ENCODE measurements at regions not wholly inside any gene's neighbourhood (a gene's known extent, or its start where the extent isn't known, plus 50 kb on each side); places are given as distances from the start of the nearest gene placed in this dataset.
"Not testable (repeated sequence)": the region's sequence is repeated elsewhere in the genome, so short reads cannot be mapped to it uniquely, and the experiment has no call there.

- H3K27ac ChIP-seq (ENCODE audit: low read depth, low read length), result no peak overlapping the region
- H3K36me3 ChIP-seq (ENCODE audit: control insufficient read depth, insufficient read depth, low read length), result no peaks in the 10 kb centered on the region
- H3K4me1 ChIP-seq (ENCODE audit: control insufficient read depth, insufficient read depth, low read length), result no peaks in the 10 kb centered on the region
- H3K9ac ChIP-seq (ENCODE audit: low read length), result no peak overlapping the region
- no peak overlapping the region for H3K4me3 ChIP-seq (ENCODE audit: low read length)
- H3K27me3 ChIP-seq (ENCODE audit: control insufficient read depth, insufficient read depth, low read length), result no peaks in the 10 kb centered on the region
These were observed 200.2 kb upstream of the UGT8 start for GRCh38 chr4:114398410-114398809.

- no peaks in the 10 kb centered on the region for H3K36me3 ChIP-seq (ENCODE audit: control insufficient read depth, insufficient read depth, low read length)
- H3K9ac ChIP-seq (ENCODE audit: low read length), result no peak overlapping the region
- H3K27me3 ChIP-seq (ENCODE audit: control insufficient read depth, insufficient read depth, low read length), result no peaks in the 10 kb centered on the region
- H3K27ac ChIP-seq (ENCODE audit: low read depth, low read length), result no peak overlapping the region
- no peak overlapping the region for H3K4me3 ChIP-seq (ENCODE audit: low read length)
- no peaks in the 10 kb centered on the region for H3K4me1 ChIP-seq (ENCODE audit: control insufficient read depth, insufficient read depth, low read length)
These were observed 199.5 kb upstream of the UGT8 start for GRCh38 chr4:114399105-114399504.

- no peak overlapping the region for H3K9ac ChIP-seq (ENCODE audit: low read length)
- no peak overlapping the region for H3K27ac ChIP-seq (ENCODE audit: low read depth, low read length)
- H3K27me3 ChIP-seq (ENCODE audit: control insufficient read depth, insufficient read depth, low read length), result no peaks in the 10 kb centered on the region
- H3K4me1 ChIP-seq (ENCODE audit: control insufficient read depth, insufficient read depth, low read length), result no peaks in the 10 kb centered on the region
- no peak overlapping the region for H3K4me3 ChIP-seq (ENCODE audit: low read length)
- H3K36me3 ChIP-seq (ENCODE audit: control insufficient read depth, insufficient read depth, low read length), result no peaks in the 10 kb centered on the region
These were observed 198.1 kb upstream of the UGT8 start for GRCh38 chr4:114400531-114400930.

GRCh38 chr4:114401483-114401882, 197.1 kb upstream of the UGT8 start:
- Histone ChIP-seq H3K4me1 (ENCODE audit: control insufficient read depth, insufficient read depth, low read length) (no peaks in the 10 kb centered on the region), H3K36me3 (ENCODE audit: control insufficient read depth, insufficient read depth, low read length) (no peaks in the 10 kb centered on the region)

GRCh38 chr4:114417214-114417613, 181.4 kb upstream of the UGT8 start:
- H3K27me3 ChIP-seq (ENCODE audit: control insufficient read depth, insufficient read depth, low read length), result no peaks in the 10 kb centered on the region
- H3K4me1 ChIP-seq (ENCODE audit: control insufficient read depth, insufficient read depth, low read length), result no peaks in the 10 kb centered on the region
- H3K4me3 ChIP-seq (ENCODE audit: low read length), result no peak overlapping the region
- H3K27ac ChIP-seq (ENCODE audit: low read depth, low read length), result no peak overlapping the region
- H3K36me3 ChIP-seq (ENCODE audit: control insufficient read depth, insufficient read depth, low read length), result no peaks in the 10 kb centered on the region
- H3K9ac ChIP-seq (ENCODE audit: low read length), result no peak overlapping the region

More at GRCh38 chr4:114401483-114401882, 197.1 kb upstream of the UGT8 start:
- no peak overlapping the region for H3K4me3 ChIP-seq (ENCODE audit: low read length)
- H3K27ac ChIP-seq (ENCODE audit: low read depth, low read length), result no peak overlapping the region
- no peaks in the 10 kb centered on the region for H3K27me3 ChIP-seq (ENCODE audit: control insufficient read depth, insufficient read depth, low read length)
- H3K9ac ChIP-seq (ENCODE audit: low read length), result no peak overlapping the region

GRCh38 chr4:114420069-114420468, 178.5 kb upstream of the UGT8 start:
- no peaks in the 10 kb centered on the region for H3K4me1 ChIP-seq (ENCODE audit: control insufficient read depth, insufficient read depth, low read length)
- H3K36me3 ChIP-seq (ENCODE audit: control insufficient read depth, insufficient read depth, low read length), result no peaks in the 10 kb centered on the region
- no peak overlapping the region for H3K4me3 ChIP-seq (ENCODE audit: low read length)
- no peak overlapping the region for H3K27ac ChIP-seq (ENCODE audit: low read depth, low read length)
- no peaks in the 10 kb centered on the region for H3K27me3 ChIP-seq (ENCODE audit: control insufficient read depth, insufficient read depth, low read length)
- H3K9ac ChIP-seq (ENCODE audit: low read length), result no peak overlapping the region

GRCh38 chr4:114423582-114423981, 175.0 kb upstream of the UGT8 start:
- Histone ChIP-seq H3K9ac (ENCODE audit: low read length) (no peak overlapping the region), H3K27me3 (ENCODE audit: control insufficient read depth, insufficient read depth, low read length) (no peaks in the 10 kb centered on the region), H3K36me3 (ENCODE audit: control insufficient read depth, insufficient read depth, low read length) (no peaks in the 10 kb centered on the region), H3K4me1 (ENCODE audit: control insufficient read depth, insufficient read depth, low read length) (no peaks in the 10 kb centered on the region), H3K27ac (ENCODE audit: low read depth, low read length) (no peak overlapping the region), H3K4me3 (ENCODE audit: low read length) (no peak overlapping the region)

- H3K4me3 ChIP-seq (ENCODE audit: low read length), result no peak overlapping the region
- H3K36me3 ChIP-seq (ENCODE audit: control insufficient read depth, insufficient read depth, low read length), result no peaks in the 10 kb centered on the region
- no peak overlapping the region for H3K27ac ChIP-seq (ENCODE audit: low read depth, low read length)
- no peaks in the 10 kb centered on the region for H3K4me1 ChIP-seq (ENCODE audit: control insufficient read depth, insufficient read depth, low read length)
- no peaks in the 10 kb centered on the region for H3K27me3 ChIP-seq (ENCODE audit: control insufficient read depth, insufficient read depth, low read length)
- no peak overlapping the region for H3K9ac ChIP-seq (ENCODE audit: low read length)
These were observed 163.5 kb upstream of the UGT8 start for GRCh38 chr4:114435116-114435515.

GRCh38 chr4:114442856-114443255, 155.8 kb upstream of the UGT8 start:
- H3K4me1 ChIP-seq (ENCODE audit: control insufficient read depth, insufficient read depth, low read length), result no peaks in the 10 kb centered on the region
- H3K36me3 ChIP-seq (ENCODE audit: control insufficient read depth, insufficient read depth, low read length), result no peaks in the 10 kb centered on the region
- H3K27me3 ChIP-seq (ENCODE audit: control insufficient read depth, insufficient read depth, low read length), result no peaks in the 10 kb centered on the region
- no peak overlapping the region for H3K27ac ChIP-seq (ENCODE audit: low read depth, low read length)
- H3K9ac ChIP-seq (ENCODE audit: low read length), result no peak overlapping the region
- H3K4me3 ChIP-seq (ENCODE audit: low read length), result no peak overlapping the region

GRCh38 chr4:114444211-114444610, 154.4 kb upstream of the UGT8 start:
- no peaks in the 10 kb centered on the region for H3K27me3 ChIP-seq (ENCODE audit: control insufficient read depth, insufficient read depth, low read length)
- H3K27ac ChIP-seq (ENCODE audit: low read depth, low read length), result no peak overlapping the region
- H3K4me1 ChIP-seq (ENCODE audit: control insufficient read depth, insufficient read depth, low read length), result no peaks in the 10 kb centered on the region
- no peak overlapping the region for H3K9ac ChIP-seq (ENCODE audit: low read length)
- H3K4me3 ChIP-seq (ENCODE audit: low read length), result no peak overlapping the region
- no peaks in the 10 kb centered on the region for H3K36me3 ChIP-seq (ENCODE audit: control insufficient read depth, insufficient read depth, low read length)

GRCh38 chr4:114447963-114448516, 150.6 kb upstream of the UGT8 start:
- not testable (repeated sequence) for H3K27me3 ChIP-seq (ENCODE audit: control insufficient read depth, insufficient read depth, low read length); H3K36me3 ChIP-seq (ENCODE audit: control insufficient read depth, insufficient read depth, low read length)

GRCh38 chr4:114458728-114459127, 139.9 kb upstream of the UGT8 start:
- Histone ChIP-seq H3K4me3 (ENCODE audit: low read length) (no peak overlapping the region), H3K36me3 (ENCODE audit: control insufficient read depth, insufficient read depth, low read length) (no peaks in the 10 kb centered on the region), H3K27me3 (ENCODE audit: control insufficient read depth, insufficient read depth, low read length) (no peaks in the 10 kb centered on the region), H3K4me1 (ENCODE audit: control insufficient read depth, insufficient read depth, low read length) (no peaks in the 10 kb centered on the region), H3K27ac (ENCODE audit: low read depth, low read length) (no peak overlapping the region), H3K9ac (ENCODE audit: low read length) (no peak overlapping the region)

More at GRCh38 chr4:114447963-114448516, 150.6 kb upstream of the UGT8 start:
- H3K27ac ChIP-seq (ENCODE audit: low read depth, low read length); H3K4me3 ChIP-seq (ENCODE audit: low read length); H3K9ac ChIP-seq (ENCODE audit: low read length); H3K4me1 ChIP-seq (ENCODE audit: control insufficient read depth, insufficient read depth, low read length): not testable (repeated sequence)

GRCh38 chr4:114464726-114465272, 133.8 kb upstream of the UGT8 start:
- Histone ChIP-seq H3K27me3 (ENCODE audit: control insufficient read depth, insufficient read depth, low read length) (no peaks in the 10 kb centered on the region), H3K27ac (ENCODE audit: low read depth, low read length) (no peak overlapping the region), H3K4me3 (ENCODE audit: low read length) (no peak overlapping the region), H3K36me3 (ENCODE audit: control insufficient read depth, insufficient read depth, low read length) (no peaks in the 10 kb centered on the region), H3K9ac (ENCODE audit: low read length) (no peak overlapping the region), H3K4me1 (ENCODE audit: control insufficient read depth, insufficient read depth, low read length) (no peaks in the 10 kb centered on the region)
